NT2/D1 (cell line): ENCODE measurements at regions not wholly inside any gene's neighbourhood (a gene's known extent, or its start where the extent isn't known, plus 50 kb on each side); places are given as distances from the start of the nearest gene placed in this dataset.

ENCODE experiments used
- SUZ12 ChIP-seq: IDR thresholded peaks from 2 replicates; pipeline ENCODE4 v1.6.1; 2011; ENCODE audit not compliant: insufficient read length, insufficient read depth; ENCODE audit errors: extremely low read depth
- YY1 ChIP-seq: IDR thresholded peaks from 2 replicates; pipeline ENCODE4 v1.6.1; 2011; ENCODE audit not compliant: insufficient read length, insufficient read depth

- TF ChIP-seq YY1 (no peak), SUZ12 (no peak)
These were observed 176.0 kb downstream of the MRPL14 start for GRCh38 chr6:43951063-43951755.
